HG02885 (cell line): ENCODE measurements at regions not wholly inside any gene's neighbourhood (a gene's known extent, or its start where the extent isn't known, plus 50 kb on each side); places are given as distances from the start of the nearest gene placed in this dataset.
"Not testable (repeated sequence)": the region's sequence is repeated elsewhere in the genome, so short reads cannot be mapped to it uniquely, and the experiment has no call there.

Source experiments
- ATAC-seq: cut with Tn5 transposase; IDR thresholded peaks from one replicate; pipeline ENCODE4 v1.9.1; 2021; ENCODE audit warnings: mild to moderate bottlenecking; ENCODE audit not compliant: unreplicated experiment, poor library complexity

- ATAC-seq, result no peak
These were observed 169.8 kb downstream of the TRIM43 start for GRCh38 chr2:95761556-95761955.

GRCh38 chr2:95762023-95763021 is 170.5 kb downstream of the TRIM43 start:
- not testable (repeated sequence) for ATAC-seq

GRCh38 chr2:95763074-95763473 is 171.3 kb downstream of the TRIM43 start:
- ATAC-seq, result not testable (repeated sequence)

- ATAC-seq, result not testable (repeated sequence)
These were observed 173.2 kb downstream of the TRIM43 start for GRCh38 chr2:95764966-95765365.

- ATAC-seq, result not testable (repeated sequence)
These were observed 174.4 kb downstream of the TRIM43 start for GRCh38 chr2:95765925-95766910.

GRCh38 chr2:95767531-95767930 is 175.7 kb downstream of the TRIM43 start:
- not testable (repeated sequence) for ATAC-seq

GRCh38 chr2:95767950-95768349 is 176.1 kb downstream of the TRIM43 start:
- not testable (repeated sequence) for ATAC-seq

GRCh38 chr2:95769256-95769655 is 177.5 kb downstream of the TRIM43 start:
- ATAC-seq, result not testable (repeated sequence)

- not testable (repeated sequence) for ATAC-seq
These were observed 178.9 kb downstream of the TRIM43 start for GRCh38 chr2:95770726-95771125.

GRCh38 chr2:95774322-95775192 is 182.8 kb downstream of the TRIM43 start:
- ATAC-seq, result not testable (repeated sequence)

GRCh38 chr2:95775193-95775531 is 183.4 kb downstream of the TRIM43 start:
- ATAC-seq, result not testable (repeated sequence)
